ENCODE measurements at regions not wholly inside any gene's neighbourhood (a gene's known extent, or its start where the extent isn't known, plus 50 kb on each side); places are given as distances from the start of the nearest gene placed in this dataset.
A peak's percentile ranks its signal among the peaks of the same experiment; 100 is the strongest.
"Not testable (repeated sequence)": the region's sequence is repeated elsewhere in the genome, so short reads cannot be mapped to it uniquely, and the experiment has no call there.

GRCh38 chr17:51428668-51429495 lies 168.5 kb downstream of the UTP18 start:
- Histone ChIP-seq H3K23ac (ENCODE audit: low read length) (no peak overlapping the region), H3K36me3 (ENCODE audit: control insufficient read depth, insufficient read depth, low read length) (no peaks in the 10 kb centered on the region)
- no CpG with 5 or more reads among the region's 8 CpGs for WGBS (ENCODE audit: extremely low coverage, insufficient coverage, low lambda C conversion rate)

DNA sequence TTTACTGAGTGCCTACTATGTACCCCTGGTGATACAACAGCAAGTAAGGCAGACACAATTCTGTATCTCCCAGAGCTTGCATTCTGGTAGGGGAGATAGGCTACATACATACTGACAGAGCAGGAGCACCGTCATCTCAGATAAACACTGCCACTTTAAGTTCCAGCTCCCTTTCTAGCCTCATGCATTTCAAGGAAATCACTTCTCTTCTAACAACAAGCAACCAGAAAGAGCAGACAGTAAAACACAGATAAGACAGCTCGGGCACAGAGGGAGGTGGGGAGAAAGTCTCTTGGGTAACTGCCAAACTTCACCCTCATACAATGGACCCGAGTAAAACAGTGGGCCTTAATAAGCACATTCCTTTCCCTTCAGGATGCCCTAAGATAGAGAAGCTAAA lies 169.6 kb downstream of the UTP18 start:
- not testable (repeated sequence) for H3K18ac ChIP-seq (ENCODE audit: low read length); H2BK5ac ChIP-seq (ENCODE audit: low read length); H3K23ac ChIP-seq (ENCODE audit: low read length); H3K4me3 ChIP-seq (ENCODE audit: low read length); H3K79me1 ChIP-seq (ENCODE audit: low read length); H3K56ac ChIP-seq (ENCODE audit: low read length); H3K27ac ChIP-seq (ENCODE audit: low read depth, low read length); H3K27me3 ChIP-seq (ENCODE audit: insufficient read depth, low read length, poor library complexity); H3K4me2 ChIP-seq (ENCODE audit: low read length); H3K36me3 ChIP-seq (ENCODE audit: control insufficient read depth, insufficient read depth, low read length); H3K79me2 ChIP-seq (ENCODE audit: control insufficient read depth, insufficient read depth, low read length); H2BK15ac ChIP-seq (replicated peaks; ENCODE audit: low read depth); H3K4ac ChIP-seq (ENCODE audit: low read depth, low read length); H3K4me1 ChIP-seq (ENCODE audit: control insufficient read depth, low read depth, low read length); H4K5ac ChIP-seq (ENCODE audit: low read length); H2AK5ac ChIP-seq (ENCODE audit: low read length); H4K8ac ChIP-seq (ENCODE audit: low read depth, low read length); DNase-seq; H2BK120ac ChIP-seq (ENCODE audit: low read depth, low read length); H3K9ac ChIP-seq (ENCODE audit: low read length)
- no CpG with 5 or more reads among the region's 3 CpGs for WGBS (ENCODE audit: extremely low coverage, insufficient coverage, low lambda C conversion rate)

More at GRCh38 chr17:51428668-51429495, 168.5 kb downstream of the UTP18 start:
- no peak overlapping the region for H3K4ac ChIP-seq (ENCODE audit: low read depth, low read length)
- no peak overlapping the region for H2AK5ac ChIP-seq (ENCODE audit: low read length)
- H3K4me2 ChIP-seq (ENCODE audit: low read length) = no peak overlapping the region
- no peak overlapping the region for H2BK120ac ChIP-seq (ENCODE audit: low read depth, low read length)
- no peak overlapping the region for H3K27ac ChIP-seq (ENCODE audit: low read depth, low read length)
- H3K4me3 ChIP-seq (ENCODE audit: low read length) = no peak overlapping the region
- no peaks in the 10 kb centered on the region for H3K27me3 ChIP-seq (ENCODE audit: insufficient read depth, low read length, poor library complexity)
- no peak overlapping the region for H2BK15ac ChIP-seq (replicated peaks; ENCODE audit: low read depth)
- H3K79me2 ChIP-seq (ENCODE audit: control insufficient read depth, insufficient read depth, low read length) = no peaks in the 10 kb centered on the region
- H4K5ac ChIP-seq (ENCODE audit: low read length) = no peak overlapping the region
- H4K8ac ChIP-seq (ENCODE audit: low read depth, low read length) = no peak overlapping the region
- no peak overlapping the region for H3K56ac ChIP-seq (ENCODE audit: low read length)
- no peak overlapping the region for H2BK5ac ChIP-seq (ENCODE audit: low read length)
- no peaks in the 10 kb centered on the region for H3K79me1 ChIP-seq (ENCODE audit: low read length)
- no peak for DNase-seq
- H3K4me1 ChIP-seq (ENCODE audit: control insufficient read depth, low read depth, low read length) = no peaks in the 10 kb centered on the region
- H3K9ac ChIP-seq (ENCODE audit: low read length) = no peak overlapping the region
- no peak overlapping the region for H3K18ac ChIP-seq (ENCODE audit: low read length)

- H2AK5ac ChIP-seq (ENCODE audit: low read length) = no peak overlapping the region
- H3K27ac ChIP-seq (ENCODE audit: low read depth, low read length) = no peak overlapping the region
- no peaks in the 10 kb centered on the region for H3K4me1 ChIP-seq (ENCODE audit: control insufficient read depth, low read depth, low read length)
- WGBS (ENCODE audit: extremely low coverage, insufficient coverage, low lambda C conversion rate) = no CpG with 5 or more reads among the region's 5 CpGs
- no peak overlapping the region for H3K56ac ChIP-seq (ENCODE audit: low read length)
- H3K79me1 ChIP-seq (ENCODE audit: low read length) = no peaks in the 10 kb centered on the region
- H3K4me2 ChIP-seq (ENCODE audit: low read length) = no peak overlapping the region
- H2BK5ac ChIP-seq (ENCODE audit: low read length) = no peak overlapping the region
- H3K27me3 ChIP-seq (ENCODE audit: insufficient read depth, low read length, poor library complexity) = no peaks in the 10 kb centered on the region
- H2BK15ac ChIP-seq (replicated peaks; ENCODE audit: low read depth) = no peak overlapping the region
- no peaks in the 10 kb centered on the region for H3K79me2 ChIP-seq (ENCODE audit: control insufficient read depth, insufficient read depth, low read length)
- no peak overlapping the region for H3K4me3 ChIP-seq (ENCODE audit: low read length)
- no peak overlapping the region for H2BK120ac ChIP-seq (ENCODE audit: low read depth, low read length)
- H3K9ac ChIP-seq (ENCODE audit: low read length) = no peak overlapping the region
- H3K4ac ChIP-seq (ENCODE audit: low read depth, low read length) = no peak overlapping the region
- no peak overlapping the region for H4K8ac ChIP-seq (ENCODE audit: low read depth, low read length)
- DNase-seq = no peak
- no peak overlapping the region for H3K23ac ChIP-seq (ENCODE audit: low read length)
- no peaks in the 10 kb centered on the region for H3K36me3 ChIP-seq (ENCODE audit: control insufficient read depth, insufficient read depth, low read length)
- no peak overlapping the region for H4K5ac ChIP-seq (ENCODE audit: low read length)
- no peak overlapping the region for H3K18ac ChIP-seq (ENCODE audit: low read length)
Measured at GRCh38 chr17:51430591-51430990, 170.2 kb downstream of the UTP18 start.

DNA sequence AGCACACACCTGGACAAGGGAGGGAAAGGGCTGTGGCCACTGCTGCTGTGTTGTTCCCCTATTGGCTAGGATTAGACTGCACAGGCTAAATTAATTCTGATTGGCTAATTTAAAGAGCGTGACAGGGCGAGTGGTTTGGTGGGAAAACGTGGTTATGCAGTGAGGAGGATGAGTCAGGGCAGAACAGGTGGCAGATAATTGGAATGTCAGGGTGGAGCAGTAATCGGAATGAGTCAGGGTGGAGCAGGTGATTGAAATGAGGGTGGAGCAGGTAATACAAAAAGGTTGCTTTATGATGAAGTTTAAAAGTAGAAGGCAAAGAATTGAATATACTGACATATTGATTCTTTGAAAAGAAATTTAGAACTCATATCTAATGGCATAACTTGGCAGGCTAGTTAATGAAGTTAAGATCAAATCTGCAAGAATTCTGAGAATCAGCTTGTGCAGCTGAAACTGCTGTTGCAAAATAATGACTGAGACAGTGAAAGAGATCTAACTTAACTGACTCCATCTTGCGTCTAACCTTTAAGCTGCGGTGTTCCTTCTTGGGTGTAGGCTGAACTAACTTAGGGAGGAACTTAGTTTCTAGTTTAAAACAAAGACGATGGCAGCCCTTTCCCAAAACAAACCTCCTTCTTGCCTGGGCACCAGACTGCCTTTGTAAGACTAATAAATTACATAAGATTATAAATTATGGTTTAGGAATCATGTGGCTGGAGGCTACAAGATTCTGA lies 174.3 kb downstream of the UTP18 start:
- Histone ChIP-seq H3K4ac (ENCODE audit: low read depth, low read length) (no peak overlapping the region), H2AK5ac (ENCODE audit: low read length) (no peak overlapping the region), H3K18ac (ENCODE audit: low read length) (no peak overlapping the region), H2BK5ac (ENCODE audit: low read length) (no peak overlapping the region), H3K79me1 (ENCODE audit: low read length) (no peaks in the 10 kb centered on the region), H3K4me3 (ENCODE audit: low read length) (no peak overlapping the region), H3K9ac (ENCODE audit: low read length) (no peak overlapping the region), H2BK15ac (replicated peaks; ENCODE audit: low read depth) (no peak overlapping the region), H3K79me2 (ENCODE audit: control insufficient read depth, insufficient read depth, low read length) (no peaks in the 10 kb centered on the region), H3K4me1 (ENCODE audit: control insufficient read depth, low read depth, low read length) (no peaks in the 10 kb centered on the region), H3K27me3 (ENCODE audit: insufficient read depth, low read length, poor library complexity) (no peaks in the 10 kb centered on the region), H3K56ac (ENCODE audit: low read length) (no peak overlapping the region), H3K36me3 (ENCODE audit: control insufficient read depth, insufficient read depth, low read length) (no peaks in the 10 kb centered on the region), H3K4me2 (ENCODE audit: low read length) (no peak overlapping the region), H2BK120ac (ENCODE audit: low read depth, low read length) (no peak overlapping the region), H3K23ac (ENCODE audit: low read length) (no peak overlapping the region), H4K5ac (ENCODE audit: low read length) (no peak overlapping the region), H3K27ac (ENCODE audit: low read depth, low read length) (no peak overlapping the region), H4K8ac (ENCODE audit: low read depth, low read length) (no peak overlapping the region)
- 100% methylated on average over 3 of the region's 7 CpGs for WGBS (ENCODE audit: extremely low coverage, insufficient coverage, low lambda C conversion rate)
- DNase-seq = peak; percentile 42

DNA sequence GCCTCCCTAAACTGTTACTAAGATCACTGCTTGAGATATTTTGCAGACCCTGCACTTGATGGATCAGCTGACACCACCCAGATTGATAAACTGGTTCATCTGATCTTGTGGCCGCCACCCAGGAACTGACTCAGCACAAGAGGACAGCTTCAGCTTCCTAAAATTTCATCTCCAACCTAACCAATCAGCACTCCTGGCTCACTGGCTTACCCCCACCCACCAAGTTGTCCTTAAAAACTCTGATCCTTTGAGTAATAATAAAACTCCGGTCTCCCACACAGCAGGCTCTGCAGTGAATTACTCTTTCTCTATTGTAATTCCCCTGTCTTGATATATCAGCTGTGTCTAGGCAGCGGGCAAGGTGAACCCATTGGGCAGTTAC lies 174.8 kb downstream of the UTP18 start:
- Histone ChIP-seq H3K4ac (ENCODE audit: low read depth, low read length) (no peak overlapping the region), H4K8ac (ENCODE audit: low read depth, low read length) (no peak overlapping the region), H3K56ac (ENCODE audit: low read length) (no peak overlapping the region), H2AK5ac (ENCODE audit: low read length) (no peak overlapping the region), H3K4me2 (ENCODE audit: low read length) (no peak overlapping the region), H3K36me3 (ENCODE audit: control insufficient read depth, insufficient read depth, low read length) (no peaks in the 10 kb centered on the region), H3K4me1 (ENCODE audit: control insufficient read depth, low read depth, low read length) (no peaks in the 10 kb centered on the region), H3K27me3 (ENCODE audit: insufficient read depth, low read length, poor library complexity) (no peaks in the 10 kb centered on the region), H3K27ac (ENCODE audit: low read depth, low read length) (no peak overlapping the region), H2BK15ac (replicated peaks; ENCODE audit: low read depth) (no peak overlapping the region), H2BK5ac (ENCODE audit: low read length) (no peak overlapping the region), H3K4me3 (ENCODE audit: low read length) (no peak overlapping the region), H3K23ac (ENCODE audit: low read length) (no peak overlapping the region), H3K79me1 (ENCODE audit: low read length) (no peaks in the 10 kb centered on the region), H3K79me2 (ENCODE audit: control insufficient read depth, insufficient read depth, low read length) (no peaks in the 10 kb centered on the region), H2BK120ac (ENCODE audit: low read depth, low read length) (no peak overlapping the region), H4K5ac (ENCODE audit: low read length) (no peak overlapping the region), H3K18ac (ENCODE audit: low read length) (no peak overlapping the region), H3K9ac (ENCODE audit: low read length) (no peak overlapping the region)
- no peak for DNase-seq
- no CpG with 5 or more reads among the region's 3 CpGs for WGBS (ENCODE audit: extremely low coverage, insufficient coverage, low lambda C conversion rate)
